ENCODE measurements at regions not wholly inside any gene's neighbourhood (a gene's known extent, or its start where the extent isn't known, plus 50 kb on each side); places are given as distances from the start of the nearest gene placed in this dataset.
A peak's percentile ranks its signal among the peaks of the same experiment; 100 is the strongest.
"Not testable (repeated sequence)": the region's sequence is repeated elsewhere in the genome, so short reads cannot be mapped to it uniquely, and the experiment has no call there.

DNA sequence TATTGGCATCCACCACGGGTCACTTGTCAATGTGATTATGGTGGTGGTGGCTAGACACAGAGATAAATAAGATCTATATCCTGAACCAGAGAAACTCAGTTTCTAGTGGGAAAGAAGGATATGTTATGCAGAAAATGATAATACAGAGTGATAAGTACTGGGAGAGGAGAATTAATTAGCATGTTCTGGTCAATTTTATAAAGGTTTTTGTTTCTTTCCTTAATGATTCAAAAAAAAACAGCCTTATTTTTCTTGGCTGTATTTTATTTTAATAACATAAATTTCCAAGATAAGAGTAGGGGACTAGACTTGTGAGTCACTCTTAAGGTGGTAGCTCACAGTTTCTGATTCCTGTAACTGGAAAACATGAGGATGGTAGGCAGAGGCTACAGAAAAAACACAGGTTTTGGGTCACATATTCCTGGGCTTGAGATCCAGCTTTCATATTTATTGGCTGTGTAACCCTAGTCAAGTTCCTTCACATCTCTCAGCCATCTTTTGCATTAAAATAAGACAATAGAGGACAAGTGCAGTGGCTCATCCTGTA is 350.3 kb upstream of the RPS23 start:
- Histone ChIP-seq H3K36me3 (no peaks in the 10 kb centered on the region), H3K27me3 (no peaks in the 10 kb centered on the region), H3K9me3 (no peaks in the 10 kb centered on the region), H3K4me3 (no peak overlapping the region), H3K27ac (peak overlapping the region; percentile 11 to 24), H3K4me1 (peaks cover 0 to 22% (median 0%) of the 10 kb centered on the region in 4 donors)
- TF ChIP-seq, protein P1, sequence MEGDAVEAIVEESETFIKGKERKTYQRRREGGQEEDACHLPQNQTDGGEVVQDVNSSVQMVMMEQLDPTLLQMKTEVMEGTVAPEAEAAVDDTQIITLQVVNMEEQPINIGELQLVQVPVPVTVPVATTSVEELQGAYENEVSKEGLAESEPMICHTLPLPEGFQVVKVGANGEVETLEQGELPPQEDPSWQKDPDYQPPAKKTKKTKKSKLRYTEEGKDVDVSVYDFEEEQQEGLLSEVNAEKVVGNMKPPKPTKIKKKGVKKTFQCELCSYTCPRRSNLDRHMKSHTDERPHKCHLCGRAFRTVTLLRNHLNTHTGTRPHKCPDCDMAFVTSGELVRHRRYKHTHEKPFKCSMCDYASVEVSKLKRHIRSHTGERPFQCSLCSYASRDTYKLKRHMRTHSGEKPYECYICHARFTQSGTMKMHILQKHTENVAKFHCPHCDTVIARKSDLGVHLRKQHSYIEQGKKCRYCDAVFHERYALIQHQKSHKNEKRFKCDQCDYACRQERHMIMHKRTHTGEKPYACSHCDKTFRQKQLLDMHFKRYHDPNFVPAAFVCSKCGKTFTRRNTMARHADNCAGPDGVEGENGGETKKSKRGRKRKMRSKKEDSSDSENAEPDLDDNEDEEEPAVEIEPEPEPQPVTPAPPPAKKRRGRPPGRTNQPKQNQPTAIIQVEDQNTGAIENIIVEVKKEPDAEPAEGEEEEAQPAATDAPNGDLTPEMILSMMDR (IDR thresholded peaks at IDR 0.05), result no peak
- no peak for DNase-seq
- intact Hi-C loops (cut with DNase I; ENCODE audit: low total_unique reads), result no loop called here

DNA sequence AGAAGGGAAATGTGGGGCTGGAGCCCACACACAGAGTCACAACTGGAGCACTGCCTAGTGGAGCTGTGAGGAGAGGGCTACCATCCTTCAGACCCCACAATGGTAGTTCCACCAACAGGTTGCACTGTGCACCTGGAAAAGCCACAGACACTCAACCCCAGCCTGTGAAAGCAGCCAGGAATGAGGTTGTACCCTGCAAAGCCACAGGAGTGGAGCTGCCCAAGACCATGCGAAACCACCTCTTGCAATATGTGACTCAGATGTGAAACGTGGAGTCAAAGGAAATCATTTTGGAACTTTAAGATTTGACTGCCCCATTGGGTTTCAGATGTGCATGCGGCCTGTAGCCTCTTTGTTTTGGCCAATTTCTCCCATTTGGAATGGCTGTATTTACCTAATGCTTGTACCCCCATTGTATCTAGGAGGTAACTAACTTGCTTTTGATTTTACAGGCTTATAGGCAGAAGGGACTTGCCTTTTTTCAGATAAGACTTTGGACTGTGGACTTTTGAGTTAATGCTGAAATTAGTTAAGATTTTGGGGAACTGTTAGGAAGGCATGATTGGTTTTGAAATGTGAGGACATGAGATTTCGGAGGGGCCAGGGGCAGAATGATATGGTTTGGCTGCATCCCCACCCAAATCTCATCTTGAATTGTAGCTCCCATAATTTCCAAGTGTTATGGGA is 348.9 kb upstream of the RPS23 start:
- H3K27ac ChIP-seq; intact Hi-C loops (cut with DNase I; ENCODE audit: low total_unique reads); DNase-seq; H3K9me3 ChIP-seq; H3K27me3 ChIP-seq; H3K4me3 ChIP-seq; H3K36me3 ChIP-seq: not testable (repeated sequence)
- peaks cover 0 to 14% (median 0%) of the 10 kb centered on the region in 4 donors for H3K4me1 ChIP-seq

DNA sequence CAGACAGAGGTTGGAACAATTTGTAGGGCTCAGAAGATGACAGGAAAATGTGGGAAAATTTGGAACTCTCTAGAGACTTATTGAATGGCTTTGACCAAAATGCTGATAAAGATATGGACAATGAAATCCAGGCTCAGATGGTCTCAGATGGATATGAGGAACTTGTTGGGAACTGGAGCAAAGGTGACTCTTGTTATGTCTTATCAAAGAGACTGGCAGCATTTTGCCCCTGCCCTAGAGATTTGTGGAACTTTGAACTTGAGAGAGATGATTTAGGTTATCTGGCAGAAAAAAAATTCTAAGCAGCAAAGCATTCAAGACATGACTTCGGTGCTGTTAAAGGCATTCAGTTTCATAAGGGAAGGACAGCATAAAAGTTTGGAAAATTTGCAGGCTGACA is 347.9 kb upstream of the RPS23 start:
- intact Hi-C loops (cut with DNase I; ENCODE audit: low total_unique reads); H3K27me3 ChIP-seq; H3K9me3 ChIP-seq; DNase-seq; H3K4me3 ChIP-seq; H3K36me3 ChIP-seq; H3K27ac ChIP-seq: not testable (repeated sequence)
- H3K4me1 ChIP-seq, result peaks cover 0 to 14% (median 0%) of the 10 kb centered on the region in 4 donors

DNA sequence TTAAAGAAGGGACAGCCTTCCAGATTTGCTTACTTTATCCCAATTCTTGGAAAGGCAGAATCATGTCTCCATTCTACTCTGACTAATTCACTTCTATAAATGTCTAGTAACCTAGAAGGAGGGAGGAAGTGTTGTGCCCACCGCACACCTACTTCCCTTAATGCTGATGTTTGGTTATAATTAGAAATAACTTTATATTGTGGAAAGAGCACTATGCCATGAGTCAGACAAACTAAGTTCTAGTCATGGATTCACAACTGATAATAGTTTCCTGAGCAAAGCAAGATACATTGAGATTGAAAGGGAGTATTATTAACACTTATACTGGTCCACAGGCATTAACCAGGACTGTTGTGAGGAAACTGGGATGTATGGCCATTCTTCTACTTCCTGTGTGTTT is 345.9 kb upstream of the RPS23 start:
- Histone ChIP-seq H3K36me3 (no peaks in the 10 kb centered on the region), H3K4me3 (no peak overlapping the region), H3K9me3 (no peaks in the 10 kb centered on the region), H3K27me3 (no peaks in the 10 kb centered on the region), H3K4me1 (peaks cover 0 to 12% (median 0%) of the 10 kb centered on the region in 4 donors), H3K27ac (no peak overlapping the region)
- intact Hi-C loops (cut with DNase I; ENCODE audit: low total_unique reads), result no loop called here
- no peak for DNase-seq
- TF ChIP-seq, protein P1 (IDR thresholded peaks at IDR 0.05), result no peak

DNA sequence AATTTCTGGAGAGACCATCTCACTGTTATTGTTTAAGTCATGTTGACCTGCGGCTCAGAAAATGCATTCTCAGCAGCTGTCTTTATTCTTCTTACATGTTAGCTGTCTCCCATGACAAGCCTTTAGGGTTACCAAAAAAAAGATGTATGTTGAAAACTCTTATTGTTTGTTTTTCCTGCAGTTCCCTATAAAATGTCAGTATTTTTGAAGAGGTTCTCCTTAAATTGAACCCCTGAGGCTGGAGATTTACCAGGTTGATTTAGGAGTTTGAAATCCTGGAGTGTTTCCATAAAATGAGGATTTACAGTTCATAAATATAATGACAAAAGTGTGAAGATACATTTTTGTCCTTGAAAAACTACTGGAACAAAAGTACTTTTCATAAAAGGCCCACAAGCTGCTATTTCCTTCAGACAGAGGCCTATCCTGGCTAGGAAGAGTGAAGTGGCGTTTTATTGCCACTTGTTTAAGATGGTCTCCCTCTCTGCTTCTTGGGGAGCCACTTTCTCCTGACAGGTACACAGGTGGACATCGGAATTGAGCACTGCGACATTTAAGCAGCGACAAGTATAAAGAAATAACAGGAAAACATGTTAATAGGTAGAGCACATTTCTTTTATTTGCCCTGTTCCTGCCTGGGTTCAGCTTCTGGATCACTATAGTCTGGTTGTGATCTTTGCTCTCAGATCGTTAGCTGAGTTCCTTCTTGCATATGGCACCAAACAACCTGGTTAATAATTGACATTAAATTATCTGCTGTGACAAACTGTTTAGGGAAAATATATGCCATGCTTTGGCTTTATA is 344.8 kb upstream of the RPS23 start:
- no peaks in the 10 kb centered on the region for H3K9me3 ChIP-seq
- no peaks in the 10 kb centered on the region for H3K36me3 ChIP-seq
- peaks cover 0 to under 1% (median 0%) of the 10 kb centered on the region in 4 donors for H3K4me1 ChIP-seq
- H3K4me3 ChIP-seq, result no peak overlapping the region
- H3K27ac ChIP-seq, result no peak overlapping the region
- H3K27me3 ChIP-seq, result no peaks in the 10 kb centered on the region
- intact Hi-C loops (cut with DNase I; ENCODE audit: low total_unique reads), result no loop called here
- no peak for DNase-seq
- TF ChIP-seq, protein P1 (IDR thresholded peaks at IDR 0.05), result no peak

DNA sequence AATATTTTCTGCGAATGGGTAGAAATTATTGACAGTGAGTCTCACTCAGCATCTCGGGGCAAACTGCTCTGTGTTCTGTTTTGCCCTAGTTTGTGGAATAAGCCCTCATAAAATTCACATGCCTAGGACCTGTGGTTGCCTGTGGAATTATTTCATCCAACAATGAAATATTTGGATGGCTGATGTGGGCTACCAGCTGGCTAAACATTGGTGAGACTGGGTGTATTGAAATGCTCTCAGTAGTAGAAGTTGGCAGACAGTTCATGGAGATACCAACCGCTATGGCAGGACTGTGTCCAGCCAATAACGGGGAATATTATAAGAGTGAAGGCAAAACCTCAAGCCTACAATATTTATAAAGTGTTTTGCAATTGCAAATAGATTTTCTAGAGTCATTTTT is 344.1 kb upstream of the RPS23 start:
- no peak for DNase-seq
- Histone ChIP-seq H3K9me3 (no peaks in the 10 kb centered on the region), H3K27me3 (no peaks in the 10 kb centered on the region), H3K4me1 (no peaks in the 10 kb centered on the region), H3K4me3 (no peak overlapping the region), H3K27ac (no peak overlapping the region), H3K36me3 (no peaks in the 10 kb centered on the region)
- intact Hi-C loops (cut with DNase I; ENCODE audit: low total_unique reads), result no loop called here
- TF ChIP-seq, protein P1 (IDR thresholded peaks at IDR 0.05), result no peak

Measured in tibial artery (tissue), 4 donors.